H9 (cell line): ENCODE measurements at regions not wholly inside any gene's neighbourhood (a gene's known extent, or its start where the extent isn't known, plus 50 kb on each side); places are given as distances from the start of the nearest gene placed in this dataset.

Experiments
- DNase-seq: peaks from one replicate; pipeline ENCODE4 v3.0.0-alpha.2; 2017
- H2AFZ ChIP-seq: one replicate; pipeline ENCODE4 v1.6.1; 2013; ENCODE audit warnings: mild to moderate bottlenecking, low read length, control low read depth, moderate library complexity
- H2AK5ac ChIP-seq: 2 replicates; pipeline ENCODE4 v1.6.1; 2013; ENCODE audit warnings: low read length, control low read depth, mixed read lengths; ENCODE audit not compliant: insufficient read length
- H2BK120ac ChIP-seq: one replicate; pipeline ENCODE4 v1.6.1; 2013; ENCODE audit warnings: low read depth, mild to moderate bottlenecking, low read length, control low read depth, inconsistent platforms; ENCODE audit not compliant: poor library complexity, severe bottlenecking
- H2BK12ac ChIP-seq: 2 replicates; pipeline ENCODE4 v1.6.1; 2013; ENCODE audit warnings: low read length, control low read depth, mixed read lengths, low read depth; ENCODE audit not compliant: insufficient read length
- H2BK15ac ChIP-seq: 2 replicates; pipeline ENCODE4 v1.6.1; 2013; ENCODE audit warnings: low read depth, low read length, control low read depth
- H2BK20ac ChIP-seq: one replicate; pipeline ENCODE4 v1.6.1; 2013; ENCODE audit warnings: low read depth, mild to moderate bottlenecking, low read length, control low read depth, inconsistent platforms; ENCODE audit not compliant: poor library complexity, severe bottlenecking
- H2BK5ac ChIP-seq: 2 replicates; pipeline ENCODE4 v1.6.1; 2013; ENCODE audit warnings: low read length, control low read depth, mixed read lengths; ENCODE audit not compliant: insufficient read length
- H3K14ac ChIP-seq: 2 replicates; pipeline ENCODE4 v1.6.1; 2013; ENCODE audit warnings: low read length, control low read depth; ENCODE audit not compliant: insufficient read depth
- H3K18ac ChIP-seq: 2 replicates; pipeline ENCODE4 v1.6.1; 2013; ENCODE audit warnings: low read depth, mild to moderate bottlenecking, mixed read lengths, low read length, control low read depth; ENCODE audit not compliant: insufficient read length
- H3K23ac ChIP-seq: 2 replicates; pipeline ENCODE4 v1.6.1; 2013; ENCODE audit warnings: low read length, control low read depth, mixed read lengths, low read depth; ENCODE audit not compliant: insufficient read length
- H3K23me2 ChIP-seq: 2 replicates; pipeline ENCODE4 v1.6.1; 2013; ENCODE audit warnings: low read depth, mild to moderate bottlenecking, mixed read lengths, low read length, control low read depth; ENCODE audit not compliant: insufficient read length, poor library complexity, severe bottlenecking
- H3K27ac ChIP-seq: 2 replicates; pipeline ENCODE4 v1.5.1; 2013; ENCODE audit warnings: low read length, control low read depth, mixed read lengths, low read depth; ENCODE audit not compliant: insufficient read length
- H3K27me3 ChIP-seq: 2 replicates; pipeline ENCODE4 v1.6.1; 2013; ENCODE audit warnings: low read length, control low read depth, inconsistent platforms; ENCODE audit not compliant: insufficient read depth
- H3K4ac ChIP-seq: 2 replicates; pipeline ENCODE4 v1.6.1; 2013; ENCODE audit warnings: low read depth, mild to moderate bottlenecking, control low read depth, inconsistent platforms, low read length, moderate library complexity
- H3K4me1 ChIP-seq: 2 replicates; pipeline ENCODE4 v1.6.1; 2013; ENCODE audit warnings: low read length, control low read depth, inconsistent platforms; ENCODE audit not compliant: insufficient read depth
- H3K4me2 ChIP-seq: 2 replicates; pipeline ENCODE4 v1.6.1; 2013; ENCODE audit warnings: low read length, control low read depth, mixed read lengths; ENCODE audit not compliant: insufficient read length, insufficient read depth
- H3K56ac ChIP-seq: 2 replicates; pipeline ENCODE4 v1.6.1; 2013; ENCODE audit warnings: low read depth, mild to moderate bottlenecking, mixed read lengths, low read length, control low read depth; ENCODE audit not compliant: insufficient read length
- H3K79me1 ChIP-seq: 2 replicates; pipeline ENCODE4 v1.6.1; 2013; ENCODE audit warnings: low read depth, mild to moderate bottlenecking, moderate library complexity, low read length, control low read depth, inconsistent platforms; ENCODE audit not compliant: insufficient read depth, poor library complexity, severe bottlenecking
- H3K79me2 ChIP-seq: 2 replicates; pipeline ENCODE4 v1.6.1; 2013; ENCODE audit warnings: low read length, control low read depth, inconsistent platforms; ENCODE audit not compliant: insufficient read depth
- H3K9ac ChIP-seq: 2 replicates; pipeline ENCODE4 v1.6.1; 2013; ENCODE audit warnings: low read length, control low read depth, mixed read lengths; ENCODE audit not compliant: insufficient read length; ENCODE audit errors: extremely low read depth
- H3K9me3 ChIP-seq: one replicate; pipeline ENCODE4 v1.6.1; 2013; ENCODE audit warnings: low read depth, low read length, inconsistent platforms; ENCODE audit not compliant: control insufficient read depth
- H3T11ph ChIP-seq: one replicate; pipeline ENCODE4 v1.6.1; 2013; ENCODE audit warnings: mild to moderate bottlenecking, low read length, control low read depth, inconsistent platforms
- H4K20me1 ChIP-seq: one replicate; pipeline ENCODE4 v1.6.1; 2013; ENCODE audit not compliant: control insufficient read depth, insufficient read length, insufficient read depth
- H4K5ac ChIP-seq: 2 replicates; pipeline ENCODE4 v1.6.1; 2013; ENCODE audit warnings: low read depth, mild to moderate bottlenecking, mixed read lengths, low read length, control low read depth; ENCODE audit not compliant: insufficient read length
- H4K8ac ChIP-seq: replicated peaks from 2 replicates; pipeline ENCODE4 v1.6.1; 2013; ENCODE audit warnings: low read length, control low read depth, mixed read lengths, low read depth; ENCODE audit not compliant: insufficient read length
- H4K91ac ChIP-seq: 2 replicates; pipeline ENCODE4 v1.6.1; 2013; ENCODE audit warnings: low read depth, mild to moderate bottlenecking, moderate library complexity, mixed read lengths, low read length, control low read depth; ENCODE audit not compliant: insufficient read length
- H3K27ac Mint-ChIP-seq, 3 experiments: 2 replicates in 2 of 3; 3 replicates in 1 of 3; pipeline ENCODE4 v1.8.0; 2020 to 2021; ENCODE audit warnings: mixed read lengths in 3 of 3, mild to moderate bottlenecking in 1 of 3, moderate library complexity in 1 of 3
- H3K27me3 Mint-ChIP-seq: 2 replicates; pipeline ENCODE4 v1.8.0; 2021; ENCODE audit warnings: low read depth, mild to moderate bottlenecking, moderate library complexity, mixed read lengths
- H3K36me3 Mint-ChIP-seq, 3 experiments: 2 replicates in 2 of 3; 3 replicates in 1 of 3; pipeline ENCODE4 v1.8.0; 2020 to 2021; ENCODE audit warnings: low read depth in 3 of 3, mixed read lengths in 3 of 3; ENCODE audit not compliant: insufficient read depth in 1 of 3
- H3K4me1 Mint-ChIP-seq, 2 experiments: 2 replicates each; pipeline ENCODE4 v1.8.0; 2020; ENCODE audit warnings: mixed read lengths in 2 of 2
- H3K4me3 Mint-ChIP-seq, 2 experiments: 2 replicates in 1 of 2; 3 replicates in 1 of 2; pipeline ENCODE4 v1.8.0; 2020 to 2021; ENCODE audit warnings: mild to moderate bottlenecking in 2 of 2, mixed read lengths in 2 of 2, moderate library complexity in 1 of 2
- H3K9me3 Mint-ChIP-seq, 2 experiments: 2 replicates in 1 of 2; 3 replicates in 1 of 2; pipeline ENCODE4 v1.8.0; 2020; ENCODE audit warnings: mild to moderate bottlenecking in 2 of 2, mixed read lengths in 2 of 2, moderate library complexity in 1 of 2
- CTCF ChIP-seq: fragments of 200-600 bp; sonication (generic); conservative IDR thresholded peaks from 3 replicates; pipeline ENCODE4 v1.8.0; 2021; ENCODE audit warnings: antibody characterized with exemption, mild to moderate bottlenecking
- WGBS: extraction: QIAGEN DNeasy Blood & Tissue Kit; methylation state at CpG from one replicate; pipeline ENCODE4 v1.1.7; 2013; ENCODE audit warnings: missing lambda C conversion rate, low lambda C conversion rate, mixed read lengths; ENCODE audit not compliant: insufficient read length; ENCODE audit errors: extremely low coverage; 5-methylcytosine and 5-hydroxymethylcytosine counted together

- H3K79me2 ChIP-seq, result no peaks in the 10 kb centered on the region
- Mint-ChIP-seq H3K9me3 (no peaks in the 10 kb centered on the region; a peak in 2 of 5 replicates), H3K27ac (no peak overlapping the region), H3K36me3 (no peaks in the 10 kb centered on the region), H3K4me1 (peaks cover 4 to 7% of the 10 kb centered on the region in 2 experiments), H3K4me3 (no peak overlapping the region), H3K27me3 (no peaks in the 10 kb centered on the region; the same call in 1 of the 2 replicates)
- no peaks in the 10 kb centered on the region for H3K4me1 ChIP-seq
- no peak overlapping the region for H3K9ac ChIP-seq
- no CpG with 5 or more reads among the region's 1 CpG for WGBS
- no peaks in the 10 kb centered on the region for H3K23me2 ChIP-seq
- H2BK120ac ChIP-seq, result no peak overlapping the region
- TF ChIP-seq CTCF, result no peak
- H2BK20ac ChIP-seq, result no peak overlapping the region
- no peak overlapping the region for H2AFZ ChIP-seq
- H4K20me1 ChIP-seq, result no peaks in the 10 kb centered on the region
- no peak overlapping the region for H3K4ac ChIP-seq
- H2AK5ac ChIP-seq, result no peak overlapping the region
- no peak overlapping the region for H3K18ac ChIP-seq
- H2BK12ac ChIP-seq, result no peak overlapping the region
- DNase-seq, result no peak
- H3T11ph ChIP-seq, result no peak overlapping the region
- no peaks in the 10 kb centered on the region for H3K27me3 ChIP-seq
- no peak overlapping the region for H2BK5ac ChIP-seq
- H3K79me1 ChIP-seq, result no peaks in the 10 kb centered on the region
- H3K9me3 ChIP-seq, result no peaks in the 10 kb centered on the region
- no peak overlapping the region for H3K56ac ChIP-seq
- H3K4me2 ChIP-seq, result no peak overlapping the region
- no peak overlapping the region for H3K14ac ChIP-seq
- H4K5ac ChIP-seq, result no peak overlapping the region
- H2BK15ac ChIP-seq, result no peak overlapping the region
- H3K27ac ChIP-seq, result no peak overlapping the region
- no peak overlapping the region for H4K8ac ChIP-seq
- no peak overlapping the region for H3K23ac ChIP-seq
- H4K91ac ChIP-seq, result no peak overlapping the region
Observed at GRCh38 chr5:57658018-57658417, 175.4 kb upstream of the ACTBL2 start.
